Adipocyte (in vitro differentiated cells): ENCODE measurements at regions not wholly inside any gene's neighbourhood (a gene's known extent, or its start where the extent isn't known, plus 50 kb on each side); places are given as distances from the start of the nearest gene placed in this dataset.
"Not testable (repeated sequence)": the region's sequence is repeated elsewhere in the genome, so short reads cannot be mapped to it uniquely, and the experiment has no call there.

Experiments used
- DNase-seq: peaks from one replicate; pipeline ENCODE4 v3.0.0-alpha.2; 2015; ENCODE audit warnings: low read depth
- H3K27me3 ChIP-seq: replicated peaks from 2 replicates; pipeline ENCODE4 v1.7.0; 2013; ENCODE audit warnings: mild to moderate bottlenecking, low read length, moderate library complexity; ENCODE audit not compliant: control insufficient read depth, insufficient read depth
- H3K36me3 ChIP-seq: 2 replicates; pipeline ENCODE4 v1.7.0; 2013; ENCODE audit warnings: low read length, mild to moderate bottlenecking, moderate library complexity; ENCODE audit not compliant: control insufficient read depth, insufficient read depth, severe bottlenecking
- H3K4me1 ChIP-seq: 2 replicates; pipeline ENCODE4 v1.7.0; 2013; ENCODE audit warnings: mild to moderate bottlenecking, low read length, moderate library complexity; ENCODE audit not compliant: control insufficient read depth, insufficient read depth
- H3K4me3 ChIP-seq: 2 replicates; pipeline ENCODE4 v1.7.0; 2013; ENCODE audit warnings: mild to moderate bottlenecking, low read length, moderate library complexity
- H3K9ac ChIP-seq: 2 replicates; pipeline ENCODE4 v1.7.0; 2013; ENCODE audit warnings: mild to moderate bottlenecking, low read length, moderate library complexity
- H3K9me3 ChIP-seq: 2 replicates; pipeline ENCODE4 v1.7.0; 2013; ENCODE audit warnings: mild to moderate bottlenecking, low read length, moderate library complexity; ENCODE audit not compliant: control insufficient read depth

GRCh38 chr6:144361016-144361415 is 75.9 kb downstream of the UTRN start:
- no peak for DNase-seq
- Histone ChIP-seq H3K4me1 (peaks cover 34% of the 10 kb centered on the region), H3K4me3 (peak overlapping the region; percentile 35), H3K27me3 (no peaks in the 10 kb centered on the region), H3K9me3 (no peaks in the 10 kb centered on the region), H3K36me3 (no peaks in the 10 kb centered on the region), H3K9ac (peak overlapping the region; percentile 64)

- DNase-seq, result no peak
- Histone ChIP-seq H3K27me3 (no peaks in the 10 kb centered on the region), H3K4me3 (no peak overlapping the region), H3K9ac (peak overlapping the region; percentile 64), H3K9me3 (no peaks in the 10 kb centered on the region), H3K4me1 (peaks cover 34% of the 10 kb centered on the region), H3K36me3 (no peaks in the 10 kb centered on the region)
Observed at GRCh38 chr6:144362042-144363018, 77.2 kb downstream of the UTRN start.

GRCh38 chr6:144364208-144364720 is 79.1 kb downstream of the UTRN start:
- Histone ChIP-seq H3K9me3 (no peaks in the 10 kb centered on the region), H3K27me3 (no peaks in the 10 kb centered on the region), H3K4me1 (peaks cover 34% of the 10 kb centered on the region), H3K36me3 (no peaks in the 10 kb centered on the region), H3K9ac (no peak overlapping the region), H3K4me3 (no peak overlapping the region)
- no peak for DNase-seq

GRCh38 chr6:144364782-144365181 is 79.6 kb downstream of the UTRN start:
- DNase-seq, result no peak
- Histone ChIP-seq H3K36me3 (no peaks in the 10 kb centered on the region), H3K4me3 (no peak overlapping the region), H3K9me3 (no peaks in the 10 kb centered on the region), H3K27me3 (no peaks in the 10 kb centered on the region), H3K4me1 (peaks cover 34% of the 10 kb centered on the region), H3K9ac (no peak overlapping the region)

GRCh38 chr6:144365271-144365670 is 80.1 kb downstream of the UTRN start:
- Histone ChIP-seq H3K9ac (no peak overlapping the region), H3K36me3 (no peaks in the 10 kb centered on the region), H3K9me3 (no peaks in the 10 kb centered on the region), H3K4me1 (peaks cover 32% of the 10 kb centered on the region), H3K4me3 (no peak overlapping the region), H3K27me3 (no peaks in the 10 kb centered on the region)
- no peak for DNase-seq

- H3K4me1 ChIP-seq, H3K36me3 ChIP-seq, H3K9ac ChIP-seq, H3K27me3 ChIP-seq, H3K9me3 ChIP-seq, H3K4me3 ChIP-seq, DNase-seq: not testable (repeated sequence)
Observed at GRCh38 chr6:144369696-144370095, 84.6 kb downstream of the UTRN start.

GRCh38 chr6:144372116-144372515 is 87.0 kb downstream of the UTRN start:
- DNase-seq, result no peak
- H3K4me1 ChIP-seq, result peaks cover 4% of the 10 kb centered on the region

GRCh38 chr6:144372611-144373594 is 87.8 kb downstream of the UTRN start:
- Histone ChIP-seq H3K4me3 (no peak overlapping the region), H3K36me3 (peaks cover 4% of the 10 kb centered on the region), H3K9ac (no peak overlapping the region), H3K4me1 (peaks cover 11% of the 10 kb centered on the region), H3K27me3 (no peaks in the 10 kb centered on the region), H3K9me3 (no peaks in the 10 kb centered on the region)
- DNase-seq, result peak; percentile 45

More at GRCh38 chr6:144372116-144372515, 87.0 kb downstream of the UTRN start:
- no peak overlapping the region for H3K4me3 ChIP-seq
- H3K9me3 ChIP-seq, result no peaks in the 10 kb centered on the region
- peaks cover 4% of the 10 kb centered on the region for H3K36me3 ChIP-seq
- no peaks in the 10 kb centered on the region for H3K27me3 ChIP-seq
- H3K9ac ChIP-seq, result no peak overlapping the region

- H3K4me1 ChIP-seq, result peaks cover 27% of the 10 kb centered on the region
- H3K4me3 ChIP-seq, DNase-seq, H3K9me3 ChIP-seq, H3K27me3 ChIP-seq, H3K9ac ChIP-seq, H3K36me3 ChIP-seq: not testable (repeated sequence)
Observed at GRCh38 chr6:144374525-144374924, 89.4 kb downstream of the UTRN start.

- Histone ChIP-seq H3K27me3 (no peaks in the 10 kb centered on the region), H3K9ac (peak overlapping the region; percentile 72), H3K9me3 (no peaks in the 10 kb centered on the region), H3K4me3 (peak overlapping the region; percentile 46), H3K36me3 (no peaks in the 10 kb centered on the region), H3K4me1 (peaks cover 30% of the 10 kb centered on the region)
- peak; percentile 63 for DNase-seq
Observed at GRCh38 chr6:144377586-144378210, 92.6 kb downstream of the UTRN start.
